ENCODE measurements at regions not wholly inside any gene's neighbourhood (a gene's known extent, or its start where the extent isn't known, plus 50 kb on each side); places are given as distances from the start of the nearest gene placed in this dataset.
"Not testable (repeated sequence)": the region's sequence is repeated elsewhere in the genome, so short reads cannot be mapped to it uniquely, and the experiment has no call there.

DNA sequence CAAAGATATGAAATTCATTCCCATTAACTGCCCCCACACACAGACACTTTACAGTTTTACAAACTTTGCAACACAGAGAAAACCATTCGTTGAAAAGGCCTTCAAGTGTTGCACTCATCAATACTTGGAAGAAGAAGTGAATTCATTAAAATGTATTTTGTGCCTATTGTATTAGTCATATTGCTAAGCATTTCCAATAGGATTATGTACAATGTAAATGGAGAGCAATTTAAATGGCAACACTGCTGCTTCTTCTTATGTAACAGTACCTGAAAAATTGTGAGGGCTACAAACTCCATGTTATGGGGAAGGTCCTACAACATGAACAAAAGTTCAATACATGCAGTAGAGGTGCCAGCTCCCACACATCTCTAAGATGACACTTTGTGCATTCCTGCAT lies 209.3 kb upstream of the POGK start:
- ATAC-seq: no peak

DNA sequence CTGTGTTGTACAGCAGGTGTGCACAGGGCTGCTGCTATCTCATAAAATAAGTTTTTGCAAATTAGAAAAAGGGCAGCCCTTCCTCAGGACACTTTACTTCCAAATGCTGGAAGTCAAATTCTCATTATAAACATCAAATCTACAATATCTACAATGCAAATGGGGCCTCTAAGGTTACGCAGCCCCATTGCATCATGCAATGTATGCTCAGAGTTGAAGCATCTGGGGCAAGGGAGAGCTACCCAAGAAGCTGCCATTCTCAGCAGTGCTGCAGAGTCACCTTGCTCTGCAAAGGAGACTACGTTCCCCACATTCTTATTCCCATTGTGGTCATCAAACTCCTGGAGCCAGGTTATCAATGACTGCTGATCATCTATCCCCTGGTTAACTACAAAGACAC lies 208.9 kb upstream of the POGK start:
- no peak for ATAC-seq

DNA sequence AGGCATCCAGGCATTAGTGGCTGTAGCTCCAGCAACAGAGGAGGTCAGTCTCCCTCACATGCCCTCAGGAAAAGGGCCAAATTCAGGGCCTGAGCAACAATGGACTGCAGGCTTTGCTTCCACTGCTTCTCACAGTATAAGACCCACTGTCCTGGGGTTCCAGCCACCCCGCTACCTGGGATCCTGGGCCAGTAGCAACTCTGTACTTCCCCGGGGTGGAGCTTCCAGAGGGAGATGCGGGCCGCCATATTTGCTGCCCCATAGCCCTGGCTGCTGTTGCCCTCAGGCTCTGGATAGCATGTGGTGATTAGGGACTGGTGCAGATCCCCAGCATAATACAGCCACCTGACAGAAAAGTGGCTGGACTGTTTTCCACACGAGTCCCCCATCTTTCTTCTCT lies 201.1 kb upstream of the POGK start:
- ATAC-seq: no peak

DNA sequence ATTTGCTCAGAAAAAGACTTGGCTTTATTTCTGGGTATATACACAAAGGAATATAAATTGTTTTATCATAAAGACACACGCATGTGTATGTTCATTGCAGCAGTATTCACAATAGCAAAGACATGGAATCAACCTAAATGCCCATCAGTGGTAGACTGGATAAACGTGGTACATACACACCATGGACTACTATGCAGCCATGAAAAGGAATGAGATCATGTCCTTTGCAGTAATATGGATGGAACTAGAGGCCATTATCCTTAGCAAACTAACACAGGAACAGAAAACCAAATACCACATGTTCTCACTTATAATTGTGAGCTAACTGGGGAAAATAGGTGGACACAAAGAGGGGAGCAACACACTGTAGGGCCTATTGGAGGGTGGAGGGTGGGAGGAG lies 182.0 kb upstream of the POGK start:
- not testable (repeated sequence) for ATAC-seq

DNA sequence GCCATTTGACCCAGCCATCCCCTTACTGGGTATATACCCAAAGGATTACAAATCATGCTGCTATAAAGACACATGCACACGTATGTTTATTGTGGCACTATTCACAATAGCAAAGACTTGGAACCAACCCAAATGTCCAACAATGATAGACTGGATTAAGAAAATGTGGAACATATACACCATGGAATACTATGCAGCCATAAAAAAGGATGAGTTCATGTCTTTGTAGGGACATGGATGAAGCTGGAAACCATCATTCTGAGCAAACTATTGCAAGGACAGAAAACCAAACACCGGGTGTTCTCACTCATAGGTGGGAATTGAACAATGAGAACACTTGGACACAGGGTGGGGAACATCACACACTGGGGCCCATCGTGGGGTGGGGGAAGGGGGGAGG lies 172.5 kb upstream of the POGK start:
- ATAC-seq: not testable (repeated sequence)

DNA sequence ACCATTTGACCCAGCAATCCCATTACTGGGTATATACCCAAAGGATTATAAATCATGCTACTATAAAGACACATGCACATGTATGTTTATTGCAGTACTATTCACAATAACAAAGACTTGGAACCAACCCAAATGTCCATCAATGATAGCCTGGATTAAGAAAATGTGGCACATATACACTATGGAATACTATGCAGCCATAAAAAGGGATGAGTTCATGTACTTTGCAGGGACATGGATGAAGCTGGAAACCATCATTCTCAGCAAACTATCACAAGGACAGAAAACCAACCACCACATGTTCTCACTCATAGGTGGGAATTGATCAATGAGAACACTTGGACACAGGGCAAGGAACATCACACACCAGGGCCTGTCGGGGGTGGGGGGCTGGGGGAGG lies 171.7 kb upstream of the POGK start:
- not testable (repeated sequence) for ATAC-seq

DNA sequence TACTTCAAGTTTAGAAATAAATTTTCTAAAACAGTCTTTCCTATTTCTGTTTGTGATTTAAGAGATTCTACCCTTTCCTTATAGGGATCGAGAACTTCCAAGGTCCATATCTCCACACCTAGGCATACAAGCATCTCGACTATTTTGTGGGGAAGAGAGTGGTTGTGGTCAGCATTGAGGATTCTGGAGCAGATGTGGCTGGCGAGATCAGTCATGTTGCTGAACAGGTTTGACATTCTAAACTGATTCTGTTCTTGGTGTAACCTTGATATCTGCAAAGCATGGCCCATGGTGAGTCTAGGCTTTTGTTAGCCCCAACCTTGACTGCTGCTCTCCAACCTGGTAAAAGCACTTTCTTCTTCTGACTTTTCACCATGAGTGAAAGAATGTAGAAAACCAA lies 167.6 kb upstream of the POGK start:
- no peak for ATAC-seq

DNA sequence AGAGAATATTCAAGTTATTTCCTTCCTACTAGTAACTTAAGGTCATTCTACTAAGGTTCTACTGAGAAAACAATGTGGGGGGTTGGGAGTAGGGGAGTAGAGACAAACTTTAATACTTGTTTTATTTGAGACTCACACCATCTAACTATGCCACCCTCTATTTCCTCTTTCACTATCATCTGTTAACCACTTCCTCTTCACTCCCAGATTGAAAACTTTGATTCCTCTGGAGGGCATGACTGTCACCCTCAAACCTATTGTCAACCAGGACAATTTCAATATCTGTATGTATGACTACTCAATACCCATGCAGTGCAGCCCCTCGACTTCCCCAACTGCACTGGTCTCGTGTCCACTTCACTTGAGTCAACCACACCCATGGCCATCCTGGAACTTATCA lies 165.6 kb upstream of the POGK start:
- no peak for ATAC-seq

DNA sequence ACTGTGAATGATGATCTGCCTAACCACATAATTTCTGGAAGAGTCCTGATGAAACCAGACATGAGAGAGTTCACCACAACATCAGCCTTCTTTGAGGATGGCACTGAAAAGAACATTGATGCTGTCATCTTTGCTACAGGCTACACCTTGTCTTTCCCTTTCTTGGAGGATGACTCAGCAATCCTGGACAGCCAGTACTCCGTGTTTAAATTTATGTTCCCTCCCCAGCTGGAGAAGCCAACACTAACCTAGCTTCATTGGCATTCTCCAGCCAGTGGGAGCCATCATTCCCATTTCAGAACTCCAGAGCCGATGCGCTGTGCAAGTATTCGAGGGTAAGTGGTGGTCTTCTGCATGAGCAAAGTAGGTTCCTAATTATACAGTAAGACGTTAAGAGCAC lies 164.1 kb upstream of the POGK start:
- no peak for ATAC-seq

DNA sequence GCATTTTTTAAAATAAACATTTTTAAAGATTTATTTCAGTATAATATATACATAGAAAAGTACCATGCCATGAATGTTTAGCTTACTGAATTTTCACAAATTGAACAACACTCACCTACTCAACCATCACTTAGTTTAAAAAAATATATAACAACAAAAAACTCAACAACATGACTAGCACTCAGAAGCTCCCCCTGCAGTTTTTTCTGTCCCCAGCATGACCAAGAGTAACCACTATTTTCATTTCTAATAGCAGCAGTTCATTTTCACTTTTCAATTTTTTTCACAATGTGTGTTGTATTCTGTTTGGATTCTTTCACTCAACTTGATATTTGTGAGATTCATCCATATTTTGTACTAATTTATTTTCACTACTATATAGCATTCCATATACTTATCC lies 162.3 kb upstream of the POGK start:
- no peak for ATAC-seq

DNA sequence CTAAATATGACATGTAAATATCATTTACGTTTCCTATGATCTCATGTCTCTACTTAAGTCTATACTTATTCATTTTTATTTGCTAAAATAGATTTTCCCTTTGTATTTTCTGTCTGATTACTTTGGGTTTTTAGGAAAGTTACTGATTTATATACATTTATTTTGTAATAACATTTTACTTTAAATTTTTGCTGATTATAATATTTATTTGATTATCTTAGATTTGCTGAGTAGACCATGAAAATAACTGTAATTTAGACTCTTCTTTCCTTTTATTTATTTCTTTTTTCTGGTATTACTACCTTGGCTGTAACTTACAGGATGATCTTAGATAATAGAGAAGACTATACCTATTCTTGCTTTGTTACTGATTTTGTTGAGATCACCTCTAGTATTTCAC lies 159.9 kb upstream of the POGK start:
- no peak for ATAC-seq

DNA sequence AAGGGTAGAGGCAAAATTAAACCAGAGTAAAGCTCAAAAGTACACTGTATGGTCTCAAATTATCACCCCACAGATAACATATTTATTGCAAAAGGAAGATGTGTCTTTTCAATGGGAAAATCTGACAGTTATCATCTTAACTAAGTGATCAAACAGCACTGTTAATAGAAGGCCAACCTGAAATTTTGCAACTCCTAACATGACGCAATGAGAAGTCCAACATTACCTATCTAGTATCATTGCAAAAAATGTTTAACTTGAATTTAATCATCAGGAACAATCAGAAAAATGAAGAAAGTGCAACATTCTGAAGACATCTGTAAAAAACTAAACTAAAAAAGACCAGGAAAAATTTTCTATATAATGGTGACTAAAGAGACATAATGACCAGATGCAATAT lies 156.7 kb upstream of the POGK start:
- no peak for ATAC-seq

DNA sequence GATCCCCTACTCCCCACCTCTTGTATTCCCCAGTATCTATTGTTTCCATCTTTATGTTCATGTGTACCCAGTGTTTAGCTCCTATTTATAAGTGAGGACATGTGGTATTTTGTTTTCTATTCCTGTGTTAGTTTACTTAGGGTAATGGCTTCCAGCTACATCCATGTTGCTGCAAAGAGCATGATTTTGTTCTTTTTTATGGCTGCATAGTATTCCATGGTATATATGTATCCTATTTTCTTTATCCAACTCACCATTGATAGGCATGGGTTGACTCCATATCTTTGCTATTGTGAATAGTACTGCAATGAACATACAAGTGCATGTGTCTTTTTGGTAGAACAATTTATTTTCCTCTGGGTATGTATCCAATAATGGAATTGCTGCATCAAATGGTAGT lies 154.6 kb upstream of the POGK start:
- ATAC-seq: not testable (repeated sequence)

DNA sequence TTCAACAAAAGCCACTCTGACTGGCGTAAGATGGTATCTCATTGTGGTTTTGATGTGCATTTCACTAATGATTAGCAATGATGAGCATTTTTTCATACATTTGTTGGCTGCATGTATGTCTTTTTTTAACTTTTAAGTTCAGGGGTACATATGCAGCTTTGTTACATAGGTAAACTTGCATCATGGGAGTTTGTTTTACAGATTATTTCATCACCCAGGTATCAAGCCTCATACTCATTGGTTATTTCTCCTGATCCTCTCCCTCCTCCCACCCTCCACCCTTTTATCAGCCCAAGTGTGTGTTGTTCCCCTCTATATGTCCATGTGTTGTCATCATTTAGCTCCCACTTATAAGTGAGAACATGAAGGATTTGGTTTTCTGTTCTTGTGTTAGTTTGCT lies 154.1 kb upstream of the POGK start:
- no peak for ATAC-seq

DNA sequence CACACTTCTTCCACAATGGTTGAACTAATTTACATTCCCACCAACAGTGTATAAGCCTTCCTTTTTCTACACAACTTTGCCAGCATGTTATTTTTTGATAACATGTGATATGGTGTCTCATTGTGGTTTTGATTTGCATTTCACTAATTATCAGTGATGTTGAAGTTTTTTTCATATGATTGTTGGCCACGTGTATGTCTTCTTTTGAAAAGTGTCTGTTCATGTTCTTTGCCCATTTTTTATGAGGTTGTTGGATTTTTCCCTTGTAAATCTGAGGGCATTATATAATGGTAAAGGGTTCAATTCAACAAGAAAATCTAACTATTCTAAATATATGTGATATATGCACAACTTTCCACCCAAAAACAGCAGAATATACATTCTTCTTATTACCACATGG lies 153.4 kb upstream of the POGK start:
- ATAC-seq: not testable (repeated sequence)

DNA sequence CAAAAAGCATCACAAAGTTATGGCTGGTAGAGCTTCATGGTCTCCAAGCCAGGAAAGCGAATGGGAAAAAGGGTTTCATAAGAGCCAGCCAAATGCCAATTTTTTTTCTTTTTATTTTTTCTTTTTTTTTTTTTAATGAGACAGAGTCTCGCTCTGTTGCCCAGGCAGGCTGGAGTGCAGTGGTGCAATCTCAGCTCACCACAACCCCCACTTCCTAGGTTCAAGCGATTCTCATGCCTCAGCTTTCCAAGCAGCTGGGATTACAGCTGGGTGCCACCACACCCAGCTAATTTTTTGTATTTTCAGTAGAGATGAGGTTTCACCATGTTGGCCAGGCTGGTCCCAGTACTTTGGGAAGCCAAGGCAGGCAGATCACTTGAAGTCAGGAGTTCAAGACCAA lies 148.7 kb upstream of the POGK start:
- not testable (repeated sequence) for ATAC-seq

DNA sequence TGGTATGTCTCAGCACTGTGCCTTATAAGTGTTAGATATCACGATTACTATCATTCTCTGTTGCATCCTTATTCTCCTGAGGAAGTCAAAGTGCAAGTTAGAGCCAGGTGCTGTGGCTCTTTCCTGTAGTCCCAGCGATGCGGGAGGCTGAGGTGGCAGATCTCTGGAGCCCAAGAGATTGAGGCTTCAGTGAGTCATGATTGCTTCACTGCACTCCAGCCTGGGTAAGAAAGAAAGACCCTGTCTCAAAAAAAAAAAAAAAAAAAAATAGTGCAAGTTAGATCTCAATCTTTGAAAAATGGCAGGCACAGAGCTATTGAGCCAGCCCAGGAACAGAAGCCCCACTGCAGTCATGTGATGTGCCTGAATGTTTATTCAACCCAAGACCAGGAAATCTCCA lies 147.8 kb upstream of the POGK start:
- no peak for ATAC-seq

DNA sequence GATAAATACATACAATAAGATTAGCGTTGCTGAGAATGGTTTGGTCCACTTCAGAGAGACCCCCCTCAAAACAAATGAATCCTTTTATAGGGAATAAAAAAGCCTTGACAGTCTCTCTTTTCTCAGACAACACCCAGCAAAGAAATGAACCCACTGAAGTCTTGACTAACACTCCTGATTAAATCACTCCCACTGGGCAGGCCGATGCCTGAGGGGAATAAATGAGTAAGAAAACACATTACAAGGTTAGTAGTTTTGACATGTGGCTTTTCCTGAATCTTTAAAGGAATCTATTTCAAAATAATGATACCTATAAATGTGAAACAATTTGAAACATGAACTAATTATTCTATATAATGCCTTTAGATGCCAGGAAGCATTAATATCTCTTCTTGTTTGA lies 146.9 kb upstream of the POGK start:
- no peak for ATAC-seq

DNA sequence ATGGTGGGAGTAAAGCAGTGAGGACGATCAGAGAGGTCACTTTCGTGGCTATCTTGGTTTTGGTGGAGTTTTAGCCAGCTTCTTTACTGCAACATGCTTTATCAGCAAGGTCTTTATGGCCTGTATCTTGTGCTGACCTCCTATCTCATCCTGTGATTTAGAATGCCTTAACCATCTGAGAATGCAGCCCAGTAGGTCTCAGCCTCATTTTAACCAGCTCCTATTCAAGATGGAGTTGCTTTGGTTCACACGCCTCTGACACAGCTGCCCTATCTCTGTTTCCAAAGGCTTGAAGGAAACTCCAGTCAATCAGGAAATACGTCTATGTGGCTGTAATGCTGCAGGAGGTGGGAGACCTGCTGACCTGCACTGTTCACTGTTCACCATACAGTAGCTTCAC lies 146.1 kb upstream of the POGK start:
- no peak for ATAC-seq

DNA sequence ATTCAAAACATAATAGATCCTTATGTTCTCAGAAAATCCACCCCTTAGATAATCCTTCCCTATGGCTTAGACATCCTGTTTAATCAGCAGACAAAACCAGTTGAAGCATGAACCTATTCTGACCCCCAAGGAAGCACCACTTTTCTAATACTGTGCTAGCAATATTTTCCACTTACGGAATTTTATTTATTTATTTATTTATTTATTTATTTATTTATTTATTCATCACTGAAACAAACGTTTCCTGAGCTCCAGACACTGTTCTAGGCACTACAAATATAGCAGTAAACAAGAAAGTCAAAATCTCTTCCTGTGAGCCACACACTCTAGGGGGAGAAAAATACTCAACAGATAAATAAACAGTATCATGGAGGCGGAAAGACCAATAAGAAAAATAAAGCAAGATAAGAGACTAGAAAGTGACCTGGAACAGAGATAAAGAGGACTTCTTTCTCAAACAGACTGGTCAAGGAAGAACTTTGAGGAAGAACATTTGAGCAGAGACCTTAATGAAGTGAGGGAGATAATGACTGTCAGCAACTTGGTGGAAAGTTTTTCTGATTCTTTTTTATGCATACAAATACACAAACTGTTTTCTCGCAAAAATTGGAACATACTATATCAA lies 145.5 kb upstream of the POGK start:
- no peak for ATAC-seq

DNA sequence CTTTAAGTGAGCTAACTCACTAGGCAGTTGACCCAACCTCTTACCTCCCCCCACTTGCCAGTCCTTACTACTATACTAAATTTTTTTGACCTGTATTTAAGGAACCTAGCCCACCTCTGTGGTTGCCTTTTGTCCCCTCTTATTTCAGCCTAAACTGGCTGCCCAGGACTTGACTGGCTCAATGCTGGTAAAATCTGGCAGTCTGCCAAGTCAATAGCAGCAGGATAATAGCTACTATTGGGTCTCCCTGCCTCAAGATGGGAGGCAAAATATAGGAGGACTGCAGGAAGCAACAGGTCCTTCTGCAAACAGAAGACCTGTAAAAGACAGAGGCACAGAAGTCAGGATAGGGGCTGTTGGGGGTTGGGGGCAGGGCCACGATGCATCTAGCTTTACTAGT lies 144.2 kb upstream of the POGK start:
- no peak for ATAC-seq

DNA sequence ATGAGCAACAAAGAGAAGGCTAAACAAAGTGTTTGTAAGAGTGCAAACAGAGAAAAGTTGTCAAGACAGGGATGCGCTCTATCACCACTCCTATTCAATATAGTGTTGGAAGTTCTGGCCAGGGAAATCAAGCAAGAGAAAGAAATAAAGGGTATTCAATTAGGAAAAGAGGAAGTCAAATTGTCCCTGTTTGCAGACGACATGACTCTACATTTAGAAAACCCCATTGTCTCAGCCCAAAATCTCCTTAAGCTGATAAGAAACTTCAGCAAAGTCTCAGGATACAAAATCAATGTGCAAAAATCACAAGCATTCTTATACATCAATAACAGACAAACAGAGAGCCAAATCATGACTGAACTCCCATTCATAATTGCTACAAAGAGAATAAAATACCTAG lies 143.4 kb upstream of the POGK start:
- not testable (repeated sequence) for ATAC-seq

DNA sequence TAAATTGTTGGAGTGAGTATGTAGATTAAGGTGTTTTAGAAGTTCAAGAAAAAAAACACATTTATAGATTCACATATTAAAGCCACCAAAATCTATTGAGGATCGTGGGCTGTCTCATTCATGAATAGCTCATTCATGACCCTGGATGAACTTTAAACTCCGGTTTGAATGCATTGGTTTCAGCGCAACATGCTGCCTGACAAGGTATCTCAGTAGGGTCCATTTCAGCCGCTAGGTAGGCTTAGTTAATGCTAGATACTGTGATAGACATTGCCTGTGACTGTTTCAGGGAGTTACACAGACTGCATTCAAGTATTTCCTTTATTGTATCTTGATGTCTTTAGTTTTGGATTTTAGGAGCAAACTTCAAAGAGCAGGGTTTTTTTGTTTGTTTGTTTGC lies 140.5 kb upstream of the POGK start:
- no peak for ATAC-seq

DNA sequence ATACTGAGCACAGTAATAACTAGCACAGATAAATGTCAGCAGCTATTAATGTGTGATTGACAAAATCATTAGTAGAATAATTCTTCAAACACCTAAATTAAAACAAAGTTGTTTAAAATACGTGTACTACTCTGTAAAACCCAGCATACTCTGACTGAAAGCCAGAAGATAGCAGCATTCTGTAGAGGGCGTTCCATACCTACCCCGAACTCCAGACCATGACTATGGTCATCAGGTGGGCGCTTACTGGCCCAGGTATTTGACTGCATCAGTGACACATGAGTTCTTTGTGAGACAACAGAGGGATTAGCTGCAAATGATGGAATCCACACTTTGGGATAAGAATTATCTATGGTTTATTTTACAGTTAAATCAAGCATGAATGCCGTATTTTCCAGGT lies 139.7 kb upstream of the POGK start:
- no peak for ATAC-seq

DNA sequence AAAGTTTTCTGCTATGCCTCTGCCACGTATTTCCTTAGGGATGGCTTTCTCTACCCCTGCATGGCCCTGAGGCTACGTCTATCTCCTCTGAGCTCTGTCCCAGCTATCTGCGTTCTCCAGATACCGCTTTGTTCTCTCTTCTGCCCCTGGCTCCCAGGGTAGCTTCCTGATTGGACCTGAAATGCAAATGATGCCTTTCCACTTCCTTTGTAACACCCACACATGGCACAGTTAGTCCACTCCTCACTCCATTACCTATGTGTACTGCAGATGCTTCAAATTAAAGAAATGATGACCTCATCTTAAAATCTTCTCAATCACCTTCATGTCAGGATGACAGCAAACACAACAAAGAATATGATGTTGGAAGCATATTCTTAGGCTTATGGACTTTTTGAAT lies 138.6 kb upstream of the POGK start:
- no peak for ATAC-seq

DNA sequence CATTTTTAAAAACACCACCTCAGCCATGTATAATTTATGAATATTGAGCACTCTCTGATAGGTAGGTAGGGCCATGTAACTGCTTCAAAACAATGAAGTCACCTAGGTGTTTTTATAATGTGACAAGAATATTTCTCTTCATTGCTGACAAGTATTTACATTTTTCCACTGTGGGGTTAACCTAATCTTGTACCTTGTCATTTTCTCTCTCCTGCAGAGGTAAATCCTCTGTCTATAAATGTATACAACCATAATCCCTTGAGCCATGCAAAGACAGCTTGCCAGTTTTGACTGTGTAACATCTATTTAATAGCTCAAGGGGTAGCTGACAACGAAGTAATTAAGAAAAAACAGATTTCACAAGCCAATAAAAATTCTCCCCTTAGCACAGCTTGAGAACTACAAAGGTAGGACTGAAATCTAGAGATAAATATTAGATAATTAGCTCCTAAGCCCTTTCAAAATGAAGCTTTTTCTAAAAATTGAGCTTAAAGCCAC lies 137.6 kb upstream of the POGK start:
- ATAC-seq: no peak

All from activated CD4-positive, CD25-positive, alpha-beta regulatory T cell treated with anti-CD3 and anti-CD28 coated beads, Interleukin-2, amount 50 U/mL, for 24 hours (primary cell).